NCI-H2227 (cell line): ENCODE measurements at regions not wholly inside any gene's neighbourhood (a gene's known extent, or its start where the extent isn't known, plus 50 kb on each side); places are given as distances from the start of the nearest gene placed in this dataset.

Experiments used
- DNase-seq: peaks from one replicate; lab custom pipeline; 2025; ENCODE audit not compliant: unreplicated experiment; lab: John Stamatoyannopoulos, UW

- DNase-seq, result no peak
Observed at GRCh38 chr13:74820809-74821208, 661.2 kb downstream of the TBC1D4 start.

GRCh38 chr13:74819549-74819948, 662.4 kb downstream of the TBC1D4 start:
- DNase-seq, result no peak

GRCh38 chr13:74816737-74817136, 665.2 kb downstream of the TBC1D4 start:
- no peak for DNase-seq

GRCh38 chr13:74796157-74796556, 662.0 kb upstream of the KLF12 start:
- no peak for DNase-seq

GRCh38 chr13:74795526-74795925, 661.3 kb upstream of the KLF12 start:
- no peak for DNase-seq

- no peak for DNase-seq
Observed at GRCh38 chr13:74794582-74794981, 660.4 kb upstream of the KLF12 start.

- DNase-seq, result no peak
Observed at GRCh38 chr13:74794147-74794546, 659.9 kb upstream of the KLF12 start.

- DNase-seq, result no peak
Observed at GRCh38 chr13:74784959-74785358, 650.8 kb upstream of the KLF12 start.

- DNase-seq, result no peak
Observed at GRCh38 chr13:74778946-74779345, 644.7 kb upstream of the KLF12 start.

GRCh38 chr13:74778087-74778486, 643.9 kb upstream of the KLF12 start:
- no peak for DNase-seq

- DNase-seq, result no peak
Observed at GRCh38 chr13:74774264-74774663, 640.1 kb upstream of the KLF12 start.

GRCh38 chr13:74773248-74773647, 639.0 kb upstream of the KLF12 start:
- no peak for DNase-seq

- DNase-seq, result no peak
Observed at GRCh38 chr13:74771964-74772363, 637.8 kb upstream of the KLF12 start.

GRCh38 chr13:74770361-74770760, 636.2 kb upstream of the KLF12 start:
- DNase-seq, result no peak

- no peak for DNase-seq
Observed at GRCh38 chr13:74769333-74769732, 635.1 kb upstream of the KLF12 start.

- DNase-seq, result no peak
Observed at GRCh38 chr13:74768521-74769085, 634.4 kb upstream of the KLF12 start.

- DNase-seq, result no peak
Observed at GRCh38 chr13:74767050-74767449, 632.8 kb upstream of the KLF12 start.

- DNase-seq, result no peak
Observed at GRCh38 chr13:74765955-74766354, 631.8 kb upstream of the KLF12 start.

- DNase-seq, result no peak
Observed at GRCh38 chr13:74761801-74762757, 627.9 kb upstream of the KLF12 start.

GRCh38 chr13:74758188-74758587, 624.0 kb upstream of the KLF12 start:
- no peak for DNase-seq

- DNase-seq, result no peak
Observed at GRCh38 chr13:74755065-74755464, 620.9 kb upstream of the KLF12 start.

GRCh38 chr13:74751739-74752138, 617.5 kb upstream of the KLF12 start:
- no peak for DNase-seq
